Ishikawa (cell line): ENCODE measurements at regions not wholly inside any gene's neighbourhood (a gene's known extent, or its start where the extent isn't known, plus 50 kb on each side); places are given as distances from the start of the nearest gene placed in this dataset.

ENCODE experiments used
- CEBPB ChIP-seq: IDR thresholded peaks from 2 replicates; pipeline ENCODE4 v1.6.1; 2012
- CREB1 ChIP-seq: IDR thresholded peaks from 2 replicates; pipeline ENCODE4 v1.6.1; 2012; ENCODE audit warnings: low read depth
- EGR1 ChIP-seq: IDR thresholded peaks from 2 replicates; pipeline ENCODE4 v1.6.1; 2012
- EP300 ChIP-seq: IDR thresholded peaks from 2 replicates; pipeline ENCODE4 v1.6.1; 2012; ENCODE audit warnings: borderline replicate concordance
- FOXM1 ChIP-seq: IDR thresholded peaks from 2 replicates; pipeline ENCODE4 v1.6.1; 2012; ENCODE audit warnings: low read depth, borderline replicate concordance
- MAX ChIP-seq: IDR thresholded peaks from 2 replicates; pipeline ENCODE4 v1.6.1; 2012
- NFIC ChIP-seq: IDR thresholded peaks from 2 replicates; pipeline ENCODE4 v1.6.1; 2012
- RAD21 ChIP-seq: IDR thresholded peaks from 2 replicates; pipeline ENCODE4 v1.6.1; 2012; ENCODE audit warnings: low read depth
- REST ChIP-seq: IDR thresholded peaks from 2 replicates; pipeline ENCODE4 v1.6.1; 2012; ENCODE audit warnings: low read depth, mild to moderate bottlenecking
- TAF1 ChIP-seq: IDR thresholded peaks from 2 replicates; pipeline ENCODE4 v1.6.1; 2012; ENCODE audit warnings: low read depth, mild to moderate bottlenecking
- TCF12 ChIP-seq: IDR thresholded peaks from 2 replicates; pipeline ENCODE4 v1.6.1; 2012; ENCODE audit warnings: low read depth
- TEAD4 ChIP-seq: IDR thresholded peaks from 2 replicates; pipeline ENCODE4 v1.6.1; 2012
- USF1 ChIP-seq: IDR thresholded peaks from 2 replicates; pipeline ENCODE4 v1.6.1; 2012
- YY1 ChIP-seq: IDR thresholded peaks from 2 replicates; pipeline ENCODE4 v1.6.1; 2012; ENCODE audit warnings: low read depth
- ZBTB7A ChIP-seq: IDR thresholded peaks from 2 replicates; pipeline ENCODE4 v1.6.1; 2012; ENCODE audit warnings: low read depth

DNA sequence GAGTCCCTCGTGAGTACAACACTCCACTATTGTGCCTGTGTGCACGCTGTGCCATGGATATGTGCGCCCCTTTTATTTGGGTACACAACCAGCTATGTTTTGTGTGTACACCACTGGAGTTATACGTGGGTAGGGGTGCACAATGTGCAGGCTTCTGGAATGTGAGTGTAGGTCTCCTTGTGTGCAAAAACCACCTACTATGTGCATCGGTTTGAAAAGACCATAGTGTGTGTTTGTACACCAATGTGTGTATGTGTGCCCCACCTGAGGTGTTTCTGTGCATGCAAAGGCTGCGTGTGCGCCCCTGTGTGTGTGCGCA, 86.4 kb upstream of the ALDH1L1 start:
- no peak for TF ChIP-seq TCF12

GRCh38 chr3:126266291-126266840, 86.0 kb upstream of the ALDH1L1 start:
- no peak for TF ChIP-seq FOXM1
- TF ChIP-seq USF1 = no peak
- no peak for TF ChIP-seq EGR1
- no peak for TF ChIP-seq ZBTB7A
- no peak for TF ChIP-seq REST
- no peak for TF ChIP-seq NFIC
- TF ChIP-seq RAD21 = no peak
- no peak for TF ChIP-seq TEAD4
- no peak for TF ChIP-seq CREB1

DNA sequence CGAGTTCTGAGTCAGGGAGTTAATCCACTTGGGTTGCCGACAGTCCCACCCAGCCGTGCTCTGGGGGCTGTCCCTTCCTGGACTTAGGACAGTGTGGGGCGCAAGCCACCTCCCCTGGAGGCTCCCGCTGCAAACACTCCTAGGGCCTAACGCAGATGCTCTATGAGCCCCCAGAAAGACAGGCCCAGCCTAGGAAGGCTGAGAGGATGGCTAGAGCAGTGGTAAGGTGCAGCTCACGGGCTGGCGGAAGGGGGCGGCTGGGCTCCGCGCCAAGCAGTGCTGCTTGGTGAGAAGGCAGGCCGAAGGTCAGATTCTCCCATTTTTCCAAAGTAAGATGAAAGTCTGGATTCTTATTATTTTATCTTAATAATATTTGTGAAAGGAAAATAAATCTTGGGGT, 84.6 kb upstream of the ALDH1L1 start:
- TF ChIP-seq ZBTB7A = no peak
- TF ChIP-seq RAD21 = no peak
- no peak for TF ChIP-seq TAF1
- no peak for TF ChIP-seq TEAD4
- no peak for TF ChIP-seq USF1
- TF ChIP-seq REST = no peak

DNA sequence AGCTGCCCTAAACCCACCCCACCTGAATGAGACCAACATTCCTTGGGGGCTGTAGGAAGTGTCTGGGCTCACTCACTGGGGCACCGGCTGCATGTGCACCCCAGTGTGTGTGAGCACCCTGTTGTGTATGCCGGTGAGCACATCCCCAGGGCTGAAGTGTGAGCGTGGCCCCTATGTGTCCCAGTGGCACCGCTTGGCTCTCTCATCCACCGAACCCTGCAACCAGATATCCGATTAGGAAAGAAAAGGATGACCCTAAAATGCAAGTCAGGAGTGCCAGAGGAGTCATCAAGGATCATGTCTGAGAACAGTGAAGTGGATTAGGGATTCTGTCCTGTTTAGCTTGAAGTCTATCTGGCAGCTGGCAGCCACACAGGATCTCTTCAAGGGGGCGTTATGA, 84.0 kb upstream of the ALDH1L1 start:
- TF ChIP-seq NFIC = no peak
- TF ChIP-seq TCF12 = no peak
- TF ChIP-seq YY1 = no peak
- no peak for TF ChIP-seq ZBTB7A
- TF ChIP-seq CEBPB = no peak
- TF ChIP-seq FOXM1 = no peak
- no peak for TF ChIP-seq EP300
- no peak for TF ChIP-seq EGR1

GRCh38 chr3:126263971-126264370, 83.6 kb upstream of the ALDH1L1 start:
- TF ChIP-seq RAD21 (no peak), REST (no peak), TEAD4 (no peak), USF1 (no peak), FOXM1 (no peak), TAF1 (no peak), EP300 (no peak), EGR1 (no peak), CEBPB (no peak), TCF12 (no peak), ZBTB7A (no peak), CREB1 (no peak), NFIC (no peak), MAX (no peak), YY1 (no peak)
